Astrocyte of the spinal cord (primary cell): ENCODE measurements at regions not wholly inside any gene's neighbourhood (a gene's known extent, or its start where the extent isn't known, plus 50 kb on each side); places are given as distances from the start of the nearest gene placed in this dataset.

ENCODE experiments used
- DNase-seq: peaks from one replicate; pipeline ENCODE4 v3.0.0; 2011; ENCODE audit warnings: low read depth, low spot score
- H3K4me3 ChIP-seq: 2 replicates; pipeline ENCODE4 v1.5.1; 2011; ENCODE audit warnings: low read depth, mild to moderate bottlenecking, low read length, moderate library complexity
- in situ Hi-C: cut with HindIII; loops from 2 replicates; pipeline ENCODE4 v1.10.0; 2017; ENCODE audit warnings: low sequenced_read_pairs
- TF ChIP-seq, protein P1 (sequence below): IDR thresholded peaks from 2 replicates; pipeline ENCODE4 v1.5.1; 2012; ENCODE audit warnings: low read depth, mild to moderate bottlenecking, low read length, inconsistent platforms

DNA sequence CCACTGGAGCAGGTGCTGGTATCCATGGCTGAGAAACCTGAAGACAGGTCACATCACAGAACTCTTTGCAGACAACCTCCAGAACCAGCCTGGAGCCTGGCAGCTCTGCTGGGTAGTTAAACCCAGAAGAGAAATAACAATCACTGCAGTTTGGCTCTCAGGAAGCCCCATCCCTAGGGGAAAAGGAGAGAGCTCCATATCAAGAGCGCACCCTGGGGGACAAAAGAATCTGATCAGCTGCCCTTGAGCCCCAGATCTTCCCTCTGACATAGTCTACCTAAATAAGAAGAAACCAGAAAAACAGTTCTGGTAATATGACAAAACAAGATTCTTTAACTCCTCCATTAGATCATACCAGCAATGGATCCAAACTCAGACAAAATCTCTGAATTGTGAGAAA is 823.2 kb upstream of the FRG1 start:
- in situ Hi-C loops: no loop called here
- no peak for DNase-seq
- H3K4me3 ChIP-seq: no peak overlapping the region
- TF ChIP-seq, protein P1, sequence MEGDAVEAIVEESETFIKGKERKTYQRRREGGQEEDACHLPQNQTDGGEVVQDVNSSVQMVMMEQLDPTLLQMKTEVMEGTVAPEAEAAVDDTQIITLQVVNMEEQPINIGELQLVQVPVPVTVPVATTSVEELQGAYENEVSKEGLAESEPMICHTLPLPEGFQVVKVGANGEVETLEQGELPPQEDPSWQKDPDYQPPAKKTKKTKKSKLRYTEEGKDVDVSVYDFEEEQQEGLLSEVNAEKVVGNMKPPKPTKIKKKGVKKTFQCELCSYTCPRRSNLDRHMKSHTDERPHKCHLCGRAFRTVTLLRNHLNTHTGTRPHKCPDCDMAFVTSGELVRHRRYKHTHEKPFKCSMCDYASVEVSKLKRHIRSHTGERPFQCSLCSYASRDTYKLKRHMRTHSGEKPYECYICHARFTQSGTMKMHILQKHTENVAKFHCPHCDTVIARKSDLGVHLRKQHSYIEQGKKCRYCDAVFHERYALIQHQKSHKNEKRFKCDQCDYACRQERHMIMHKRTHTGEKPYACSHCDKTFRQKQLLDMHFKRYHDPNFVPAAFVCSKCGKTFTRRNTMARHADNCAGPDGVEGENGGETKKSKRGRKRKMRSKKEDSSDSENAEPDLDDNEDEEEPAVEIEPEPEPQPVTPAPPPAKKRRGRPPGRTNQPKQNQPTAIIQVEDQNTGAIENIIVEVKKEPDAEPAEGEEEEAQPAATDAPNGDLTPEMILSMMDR: no peak

DNA sequence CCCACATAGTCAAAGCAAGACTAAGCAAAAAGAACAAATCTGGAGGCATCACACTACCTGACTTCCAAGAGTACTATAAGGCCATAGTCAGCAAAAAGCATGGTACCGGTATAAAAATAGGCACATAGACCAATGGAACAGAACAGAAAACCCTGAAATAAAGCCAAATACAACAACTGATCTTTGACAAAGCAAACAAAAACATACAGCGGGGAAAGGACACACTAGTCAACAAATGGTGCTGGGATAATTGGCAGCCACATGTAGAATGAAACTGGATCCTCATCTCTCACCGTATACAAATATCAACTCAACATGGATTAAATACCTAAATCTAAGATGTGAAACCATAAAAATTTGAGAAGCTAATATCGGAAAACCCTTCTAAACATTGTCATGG is 819.3 kb upstream of the FRG1 start:
- in situ Hi-C loops: no loop called here
- no peak for DNase-seq
- no peak overlapping the region for H3K4me3 ChIP-seq
- TF ChIP-seq, protein P1: no peak

DNA sequence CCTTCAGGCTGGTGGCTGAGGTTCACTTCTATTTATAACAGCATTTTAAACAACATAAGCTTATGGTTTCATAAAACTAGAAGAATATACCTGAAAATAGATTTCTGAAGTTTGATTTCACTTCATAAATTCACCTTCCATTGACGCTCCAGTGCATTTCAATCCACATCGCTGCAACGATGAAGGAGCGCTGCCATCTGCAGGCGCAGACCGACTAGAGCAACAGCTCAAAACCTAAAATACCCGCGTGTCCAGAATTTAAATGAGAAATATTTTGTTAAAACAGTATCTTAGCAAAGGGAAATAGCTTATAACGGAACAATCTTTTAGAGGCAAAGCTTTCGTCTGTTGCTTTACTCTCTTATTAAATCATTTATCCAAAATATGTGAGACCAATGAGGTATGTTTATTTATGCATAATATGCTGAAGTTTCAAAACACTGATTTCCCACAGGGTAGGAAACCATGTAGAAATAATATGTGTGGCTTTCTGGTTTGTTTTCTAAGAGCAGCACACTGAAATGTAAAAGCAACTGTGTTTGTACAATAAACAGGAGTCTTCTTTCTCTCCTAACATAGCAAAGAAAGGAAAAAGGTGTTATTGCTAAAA is 816.4 kb upstream of the FRG1 start:
- TF ChIP-seq, protein P1: peak; percentile 73
- peak; percentile 42 for DNase-seq
- no peak overlapping the region for H3K4me3 ChIP-seq
- in situ Hi-C loops: no loop called here

DNA sequence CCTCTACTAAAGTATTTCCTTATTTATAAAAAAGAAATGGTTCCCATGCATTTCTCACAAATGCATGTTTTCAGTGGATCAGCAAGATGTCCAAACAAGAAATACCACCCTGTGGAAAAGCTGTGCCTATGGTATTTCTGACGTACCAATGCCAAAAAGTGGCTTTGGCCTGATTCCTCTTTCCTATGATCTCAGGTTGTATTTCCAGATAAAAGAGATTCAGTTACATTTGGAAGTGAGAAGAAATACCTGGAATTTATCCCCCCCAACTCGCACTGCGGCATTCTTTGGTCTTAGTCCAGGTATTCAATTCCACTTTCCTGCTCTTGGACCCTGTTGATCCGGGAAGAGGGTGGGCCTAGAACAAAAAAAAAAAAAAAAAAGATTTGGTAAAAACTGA is 815.9 kb upstream of the FRG1 start:
- TF ChIP-seq, protein P1: no peak
- H3K4me3 ChIP-seq: no peak overlapping the region
- DNase-seq: no peak
- in situ Hi-C loops: no loop called here

DNA sequence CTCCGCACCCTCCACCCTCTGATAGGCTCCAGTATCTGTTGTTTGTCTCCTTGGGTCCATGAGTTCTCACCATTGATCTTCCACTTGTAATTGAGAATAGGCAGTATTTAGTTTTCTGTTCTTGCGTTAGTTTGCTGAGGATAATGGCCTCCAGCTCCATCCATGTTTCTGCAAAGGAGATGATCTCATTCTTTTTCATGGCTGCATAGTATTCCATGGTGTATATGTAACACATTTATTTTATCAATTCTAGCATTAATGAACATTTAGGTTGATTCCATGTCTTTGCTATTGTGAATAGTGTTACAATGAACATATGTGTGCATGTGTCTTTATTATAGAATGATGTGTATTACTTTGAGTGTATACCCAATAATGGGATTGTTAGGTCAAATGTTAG is 814.6 kb upstream of the FRG1 start:
- DNase-seq: no peak
- TF ChIP-seq, protein P1: no peak
- in situ Hi-C loops: no loop called here
- H3K4me3 ChIP-seq: no peak overlapping the region

DNA sequence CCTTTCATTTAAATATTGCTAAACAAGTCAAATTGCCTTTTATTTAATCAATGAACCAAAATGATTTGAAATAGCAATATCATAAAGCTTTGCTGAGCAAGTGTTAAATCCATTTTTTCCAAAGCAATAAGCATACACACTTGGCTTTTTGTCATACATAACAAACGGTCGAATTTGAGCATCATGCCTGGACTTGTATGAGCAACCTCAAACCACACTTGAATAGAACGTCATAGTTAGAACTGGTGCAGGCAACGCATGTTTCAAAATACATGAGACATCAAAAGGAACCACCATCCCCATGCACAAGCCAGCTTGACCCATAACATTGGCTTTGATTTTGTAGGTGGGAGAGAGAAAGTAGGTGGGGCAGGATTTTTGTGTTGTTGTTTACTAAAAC is 812.3 kb upstream of the FRG1 start:
- no peak overlapping the region for H3K4me3 ChIP-seq
- in situ Hi-C loops: no loop called here
- no peak for DNase-seq
- TF ChIP-seq, protein P1: no peak

DNA sequence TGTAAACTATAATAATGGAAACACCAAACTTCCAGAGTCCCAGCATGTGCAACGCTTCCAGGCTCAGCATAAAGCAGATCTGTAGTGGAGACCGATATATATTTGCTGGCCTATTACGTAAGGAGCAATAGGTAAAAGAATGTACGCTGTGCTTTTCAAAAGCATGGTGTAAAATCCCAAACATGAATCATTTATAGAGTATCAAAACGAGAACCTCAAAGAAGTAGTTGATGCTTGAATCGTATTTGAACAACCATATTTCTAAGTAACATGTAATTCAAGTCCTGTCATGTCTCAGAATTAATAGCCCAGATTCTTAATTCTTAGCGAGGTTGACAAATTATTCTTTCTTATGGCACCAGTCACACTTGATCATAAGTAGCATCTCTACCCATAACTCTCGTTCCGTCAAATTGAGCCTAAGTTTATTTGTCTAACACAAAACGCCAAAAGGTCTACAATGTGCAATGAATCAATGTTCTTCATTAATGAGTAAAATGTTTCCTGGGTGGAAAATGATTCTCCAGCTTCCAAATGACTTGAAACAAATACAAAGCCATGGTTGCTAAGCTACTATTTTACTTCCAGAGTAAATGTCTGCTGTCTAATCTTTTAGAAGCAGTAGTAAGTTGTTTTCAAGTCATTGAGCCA is 811.5 kb upstream of the FRG1 start:
- no peak for DNase-seq
- TF ChIP-seq, protein P1: no peak
- in situ Hi-C loops: no loop called here
- no peak overlapping the region for H3K4me3 ChIP-seq
